ENCODE measurements at regions not wholly inside any gene's neighbourhood (a gene's known extent, or its start where the extent isn't known, plus 50 kb on each side); places are given as distances from the start of the nearest gene placed in this dataset.

- Histone ChIP-seq H3K4me3 (ENCODE audit: low read depth, low read length, poor library complexity, severe bottlenecking) (no peak overlapping the region), H3K9me2 (ENCODE audit: insufficient read depth, low read length) (peaks cover 4% of the 10 kb centered on the region; the same call in 1 of the 2 replicates), H3K4me1 (ENCODE audit: insufficient read depth, low read length, poor library complexity, severe bottlenecking) (no peaks in the 10 kb centered on the region), H2AFZ (ENCODE audit: low read length) (no peak overlapping the region), H3K79me2 (ENCODE audit: insufficient read depth, low read depth, low read length) (no peaks in the 10 kb centered on the region), H4K20me1 (ENCODE audit: insufficient read depth, low read length) (no peaks in the 10 kb centered on the region), H3K4me2 (ENCODE audit: low read length) (no peak overlapping the region), H3K27ac (ENCODE audit: low read depth, low read length, poor library complexity, severe bottlenecking) (no peak overlapping the region), H3K9me3 (ENCODE audit: low read length) (no peaks in the 10 kb centered on the region), H3K36me3 (ENCODE audit: insufficient read depth, low read length) (no peaks in the 10 kb centered on the region)
- no TSS peak for BruUV-seq (replicated peaks)
- ChIA-PET POLR2A (interaction anchor here (0.5 kb wide), 1 partner anchor 1999 kb away, joined by 4 read pairs; no protein-coding TSS in a partner anchor), CTCF (ENCODE audit: unreplicated experiment) (no interaction called here)
- intact Hi-C loops (cut with micrococcal nuclease; ENCODE audit: unreplicated experiment) = no loop called here
- no peak for TF ChIP-seq CTCF (conservative IDR thresholded peaks at IDR 0.05; ENCODE audit: low read length)
- TF ChIP-seq EZH2phosphoT487 (IDR thresholded peaks at IDR 0.05; ENCODE audit: borderline replicate concordance, low read depth, low read length) = no peak
- no peak for DNase-seq (ENCODE audit: low spot score)
Measured at GRCh38 chr6:127026247-127026646, 92.2 kb upstream of the RSPO3 start.

GRCh38 chr6:127030111-127030510 lies 88.4 kb upstream of the RSPO3 start:
- no peaks in the 10 kb centered on the region for H3K36me3 ChIP-seq (ENCODE audit: insufficient read depth, low read length)
- no peak overlapping the region for H3K4me2 ChIP-seq (ENCODE audit: low read length)
- no peaks in the 10 kb centered on the region for H3K4me1 ChIP-seq (ENCODE audit: insufficient read depth, low read length, poor library complexity, severe bottlenecking)
- no peaks in the 10 kb centered on the region for H3K9me3 ChIP-seq (ENCODE audit: low read length)
- H2AFZ ChIP-seq (ENCODE audit: low read length) = no peak overlapping the region
- no peak overlapping the region for H3K4me3 ChIP-seq (ENCODE audit: low read depth, low read length, poor library complexity, severe bottlenecking)
- TF ChIP-seq EZH2phosphoT487 (IDR thresholded peaks at IDR 0.05; ENCODE audit: borderline replicate concordance, low read depth, low read length) = no peak
- no peak for TF ChIP-seq CTCF (conservative IDR thresholded peaks at IDR 0.05; ENCODE audit: low read length)
- BruUV-seq (replicated peaks) = no TSS peak
- peaks cover 4% of the 10 kb centered on the region; the same call in 1 of the 2 replicates for H3K9me2 ChIP-seq (ENCODE audit: insufficient read depth, low read length)
- DNase-seq (ENCODE audit: low spot score) = no peak
- H3K27ac ChIP-seq (ENCODE audit: low read depth, low read length, poor library complexity, severe bottlenecking) = no peak overlapping the region
- intact Hi-C loops (cut with micrococcal nuclease; ENCODE audit: unreplicated experiment) = no loop called here
- H4K20me1 ChIP-seq (ENCODE audit: insufficient read depth, low read length) = no peaks in the 10 kb centered on the region
- ChIA-PET POLR2A (no interaction called here), CTCF (ENCODE audit: unreplicated experiment) (no interaction called here)
- H3K79me2 ChIP-seq (ENCODE audit: insufficient read depth, low read depth, low read length) = no peaks in the 10 kb centered on the region

GRCh38 chr6:127030836-127031235 lies 87.6 kb upstream of the RSPO3 start:
- no peak overlapping the region for H2AFZ ChIP-seq (ENCODE audit: low read length)
- H3K27ac ChIP-seq (ENCODE audit: low read depth, low read length, poor library complexity, severe bottlenecking) = no peak overlapping the region
- no peak for DNase-seq (ENCODE audit: low spot score)
- H3K4me1 ChIP-seq (ENCODE audit: insufficient read depth, low read length, poor library complexity, severe bottlenecking) = no peaks in the 10 kb centered on the region
- POLR2A ChIA-PET = interaction anchor here (1.0 kb wide), 1 partner anchor 9 kb away, joined by 3 read pairs; no protein-coding TSS in a partner anchor
- H3K79me2 ChIP-seq (ENCODE audit: insufficient read depth, low read depth, low read length) = no peaks in the 10 kb centered on the region
- TF ChIP-seq EZH2phosphoT487 (IDR thresholded peaks at IDR 0.05; ENCODE audit: borderline replicate concordance, low read depth, low read length) = no peak
- TF ChIP-seq CTCF (conservative IDR thresholded peaks at IDR 0.05; ENCODE audit: low read length) = no peak
- intact Hi-C loops (cut with micrococcal nuclease; ENCODE audit: unreplicated experiment) = no loop called here
- CTCF ChIA-PET (ENCODE audit: unreplicated experiment) = no interaction called here
- peaks cover 4% of the 10 kb centered on the region; the same call in 1 of the 2 replicates for H3K9me2 ChIP-seq (ENCODE audit: insufficient read depth, low read length)
- no peaks in the 10 kb centered on the region for H4K20me1 ChIP-seq (ENCODE audit: insufficient read depth, low read length)
- no peaks in the 10 kb centered on the region for H3K36me3 ChIP-seq (ENCODE audit: insufficient read depth, low read length)
- H3K9me3 ChIP-seq (ENCODE audit: low read length) = no peaks in the 10 kb centered on the region
- H3K4me2 ChIP-seq (ENCODE audit: low read length) = no peak overlapping the region
- no peak overlapping the region for H3K4me3 ChIP-seq (ENCODE audit: low read depth, low read length, poor library complexity, severe bottlenecking)
- no TSS peak for BruUV-seq (replicated peaks)
